ENCODE measurements at regions not wholly inside any gene's neighbourhood (a gene's known extent, or its start where the extent isn't known, plus 50 kb on each side); places are given as distances from the start of the nearest gene placed in this dataset.

- no peak overlapping the region for H3K27ac ChIP-seq
- no peak for TF ChIP-seq CTCF (conservative IDR thresholded peaks at IDR 0.05)
These were observed 350.2 kb downstream of the FBXO15 start for GRCh38 chr18:73797419-73797818.

- TF ChIP-seq CTCF (conservative IDR thresholded peaks at IDR 0.05) = no peak
- no peak overlapping the region for H3K27ac ChIP-seq
These were observed 354.2 kb downstream of the FBXO15 start for GRCh38 chr18:73793386-73793785.

DNA sequence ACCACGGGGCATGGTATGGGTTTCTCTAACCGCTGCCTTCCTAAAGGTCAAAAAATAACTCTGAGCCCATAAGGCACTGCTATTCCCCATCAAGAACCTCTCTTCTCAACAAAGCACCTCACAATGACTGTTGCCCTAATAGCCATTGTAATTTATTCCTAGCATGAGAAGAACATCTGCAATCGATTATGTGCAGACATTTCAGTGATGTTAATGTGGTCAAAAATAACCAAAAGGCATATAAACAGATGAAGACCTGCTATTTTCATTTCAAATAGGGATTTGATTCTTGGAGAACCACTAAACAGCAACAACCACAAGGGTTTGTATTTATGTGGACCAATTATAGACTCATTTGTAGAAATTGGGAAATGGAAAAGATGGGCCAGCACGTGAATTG lies 356.6 kb downstream of the FBXO15 start:
- no peak for TF ChIP-seq CTCF (conservative IDR thresholded peaks at IDR 0.05)
- H3K27ac ChIP-seq = no peak overlapping the region

- no peak overlapping the region for H3K27ac ChIP-seq
- no peak for TF ChIP-seq CTCF (conservative IDR thresholded peaks at IDR 0.05)
These were observed 357.0 kb downstream of the FBXO15 start for GRCh38 chr18:73790587-73790986.

- H3K27ac ChIP-seq = no peak overlapping the region
- TF ChIP-seq CTCF (conservative IDR thresholded peaks at IDR 0.05) = no peak
These were observed 360.3 kb downstream of the FBXO15 start for GRCh38 chr18:73787316-73787715.

DNA sequence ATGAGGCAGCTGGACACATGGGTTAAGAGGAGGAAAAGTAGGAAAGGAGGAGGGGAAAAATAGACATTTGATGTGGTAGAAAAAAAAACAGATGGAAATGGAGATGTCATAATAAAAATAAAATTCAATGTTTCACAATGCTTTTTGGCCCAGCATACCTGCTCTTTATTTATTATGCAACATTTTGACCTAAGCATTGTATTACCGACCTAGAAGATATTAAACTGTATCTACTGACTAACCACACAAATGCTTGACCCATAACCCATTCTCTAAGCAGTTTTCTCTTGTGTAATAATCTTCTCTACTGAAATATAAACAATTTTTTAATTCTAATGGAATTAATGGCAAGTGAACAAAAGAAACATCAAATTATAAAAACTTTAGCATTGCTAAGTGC lies 362.3 kb downstream of the FBXO15 start:
- TF ChIP-seq CTCF (conservative IDR thresholded peaks at IDR 0.05) = no peak
- no peak overlapping the region for H3K27ac ChIP-seq

GRCh38 chr18:73784853-73785252 lies 362.8 kb downstream of the FBXO15 start:
- TF ChIP-seq CTCF (conservative IDR thresholded peaks at IDR 0.05) = no peak
- no peak overlapping the region for H3K27ac ChIP-seq

GRCh38 chr18:73782405-73782804 lies 365.2 kb downstream of the FBXO15 start:
- H3K27ac ChIP-seq = no peak overlapping the region
- TF ChIP-seq CTCF (conservative IDR thresholded peaks at IDR 0.05) = no peak
